Neutrophil (primary cell): ENCODE measurements at regions not wholly inside any gene's neighbourhood (a gene's known extent, or its start where the extent isn't known, plus 50 kb on each side); places are given as distances from the start of the nearest gene placed in this dataset.

Source experiments
- H3K27ac ChIP-seq: fragments of 200-600 bp; sonication (generic); 2 replicates; pipeline ENCODE4 v1.5.1; 2016; ENCODE audit warnings: mild to moderate bottlenecking, moderate library complexity
- H3K27me3 ChIP-seq: fragments of 200-600 bp; sonication (generic); 2 replicates; pipeline ENCODE4 v1.6.0; 2016; ENCODE audit warnings: mild to moderate bottlenecking
- H3K36me3 ChIP-seq: fragments of 200-600 bp; sonication (generic); 2 replicates; pipeline ENCODE4 v1.5.1; 2017
- H3K4me1 ChIP-seq, 2 experiments: fragments of 200-600 bp in 1 of 2; sonication (generic) in 1 of 2; 1 replicate in 1 of 2; 2 replicates in 1 of 2; pipeline versions ENCODE4 v1.5.1 to v1.6.1; 2013 to 2016; ENCODE audit warnings: low read depth in 1 of 2, low read length in 1 of 2, mild to moderate bottlenecking in 1 of 2, moderate library complexity in 1 of 2; ENCODE audit not compliant: control insufficient read depth in 1 of 2, insufficient read depth in 1 of 2
- H3K4me3 ChIP-seq, 2 experiments: fragments of 200-600 bp in 1 of 2; sonication (generic) in 1 of 2; 1 replicate in 1 of 2; 2 replicates in 1 of 2; pipeline ENCODE4 v1.5.1; 2013 to 2016; ENCODE audit warnings: low read depth in 1 of 2, low read length in 1 of 2, mild to moderate bottlenecking in 1 of 2, moderate library complexity in 1 of 2
- H3K9me3 ChIP-seq: fragments of 200-600 bp; sonication (generic); 2 replicates; pipeline ENCODE4 v1.5.1; 2016
- CTCF ChIP-seq: fragments of 200-600 bp; sonication (generic); IDR thresholded peaks from 2 replicates; pipeline ENCODE4 v1.5.1; 2016; ENCODE audit warnings: antibody characterized with exemption

- Histone ChIP-seq H3K4me3 (no peak overlapping the region), H3K9me3 (no peaks in the 10 kb centered on the region)
- no peak for TF ChIP-seq CTCF
Measured at GRCh38 chr6:164243012-164243610, 828.6 kb downstream of the QKI start.

GRCh38 chr6:164230804-164231203 is 816.3 kb downstream of the QKI start:
- H3K4me1 ChIP-seq, result no peaks in the 10 kb centered on the region
- no peaks in the 10 kb centered on the region for H3K27me3 ChIP-seq
- no peak overlapping the region for H3K4me3 ChIP-seq
- no peaks in the 10 kb centered on the region for H3K9me3 ChIP-seq
- no peak for TF ChIP-seq CTCF
- H3K27ac ChIP-seq, result no peak overlapping the region
- H3K36me3 ChIP-seq, result no peaks in the 10 kb centered on the region

More at GRCh38 chr6:164243012-164243610, 828.6 kb downstream of the QKI start:
- Histone ChIP-seq H3K27me3 (no peaks in the 10 kb centered on the region), H3K36me3 (no peaks in the 10 kb centered on the region), H3K4me1 (no peaks in the 10 kb centered on the region), H3K27ac (no peak overlapping the region)

GRCh38 chr6:164230259-164230658 is 815.7 kb downstream of the QKI start:
- no peaks in the 10 kb centered on the region for H3K27me3 ChIP-seq
- no peaks in the 10 kb centered on the region for H3K4me1 ChIP-seq
- no peak overlapping the region for H3K27ac ChIP-seq
- TF ChIP-seq CTCF, result no peak
- no peaks in the 10 kb centered on the region for H3K9me3 ChIP-seq
- H3K36me3 ChIP-seq, result no peaks in the 10 kb centered on the region
- no peak overlapping the region for H3K4me3 ChIP-seq

GRCh38 chr6:164229716-164230115 is 815.2 kb downstream of the QKI start:
- H3K27me3 ChIP-seq, result no peaks in the 10 kb centered on the region
- H3K36me3 ChIP-seq, result no peaks in the 10 kb centered on the region
- no peak overlapping the region for H3K4me3 ChIP-seq
- no peaks in the 10 kb centered on the region for H3K4me1 ChIP-seq
- H3K9me3 ChIP-seq, result no peaks in the 10 kb centered on the region
- H3K27ac ChIP-seq, result no peak overlapping the region
- TF ChIP-seq CTCF, result no peak

GRCh38 chr6:164227952-164228522 is 813.5 kb downstream of the QKI start:
- no peak for TF ChIP-seq CTCF
- Histone ChIP-seq H3K4me1 (no peaks in the 10 kb centered on the region), H3K27me3 (no peaks in the 10 kb centered on the region), H3K36me3 (no peaks in the 10 kb centered on the region), H3K4me3 (no peak overlapping the region), H3K27ac (no peak overlapping the region), H3K9me3 (no peaks in the 10 kb centered on the region)
